ENCODE measurements at regions not wholly inside any gene's neighbourhood (a gene's known extent, or its start where the extent isn't known, plus 50 kb on each side); places are given as distances from the start of the nearest gene placed in this dataset.
A peak's percentile ranks its signal among the peaks of the same experiment; 100 is the strongest.

GRCh38 chr12:25058012-25058411 lies 109.1 kb upstream of the BCAT1 start:
- no peak for DNase-seq

GRCh38 chr12:25056486-25057130 lies 107.7 kb upstream of the BCAT1 start:
- DNase-seq: no peak

GRCh38 chr12:25056011-25056410 lies 107.1 kb upstream of the BCAT1 start:
- DNase-seq: no peak

- peak; percentile 44 for DNase-seq
These were observed 105.9 kb upstream of the BCAT1 start for GRCh38 chr12:25054783-25055144.

GRCh38 chr12:25054076-25054782 lies 105.3 kb upstream of the BCAT1 start:
- no peak for DNase-seq

- no peak for DNase-seq
These were observed 104.0 kb upstream of the BCAT1 start for GRCh38 chr12:25052914-25053211.

- DNase-seq: peak; percentile 55
These were observed 103.5 kb upstream of the BCAT1 start for GRCh38 chr12:25052196-25052913.

- peak; percentile 35 for DNase-seq
These were observed 102.8 kb upstream of the BCAT1 start for GRCh38 chr12:25051656-25052195.

GRCh38 chr12:25051171-25051570 lies 102.3 kb upstream of the BCAT1 start:
- no peak for DNase-seq

GRCh38 chr12:25045869-25046268 lies 97.0 kb upstream of the BCAT1 start:
- no peak for DNase-seq

GRCh38 chr12:25041006-25041741 lies 92.3 kb upstream of the BCAT1 start:
- no peak for DNase-seq

GRCh38 chr12:25040593-25040992 lies 91.7 kb upstream of the BCAT1 start:
- no peak for DNase-seq

GRCh38 chr12:25034676-25035075 lies 85.8 kb upstream of the BCAT1 start:
- no peak for DNase-seq

- no peak for DNase-seq
These were observed 77.1 kb upstream of the BCAT1 start for GRCh38 chr12:25025951-25026490.

- no peak for DNase-seq
These were observed 76.4 kb upstream of the BCAT1 start for GRCh38 chr12:25025260-25025659.

- DNase-seq: no peak
These were observed 74.9 kb upstream of the BCAT1 start for GRCh38 chr12:25023808-25024207.

GRCh38 chr12:25020621-25021243 lies 71.8 kb upstream of the BCAT1 start:
- no peak for DNase-seq

GRCh38 chr12:25018146-25018545 lies 69.2 kb upstream of the BCAT1 start:
- DNase-seq: no peak

GRCh38 chr12:25017336-25017735 lies 68.4 kb upstream of the BCAT1 start:
- DNase-seq: no peak

GRCh38 chr12:25014961-25015360 lies 66.1 kb upstream of the BCAT1 start:
- no peak for DNase-seq

- no peak for DNase-seq
These were observed 64.2 kb upstream of the BCAT1 start for GRCh38 chr12:25013061-25013460.

GRCh38 chr12:25009496-25010092 lies 60.7 kb upstream of the BCAT1 start:
- DNase-seq: no peak

Data from activated CD4-positive, CD25-positive, alpha-beta regulatory T cell treated with anti-CD3 and anti-CD28 coated beads, Interleukin-2, amount 50 U/mL, for 72 hours (primary cell).